HEK293 (cell line): ENCODE measurements at regions not wholly inside any gene's neighbourhood (a gene's known extent, or its start where the extent isn't known, plus 50 kb on each side); places are given as distances from the start of the nearest gene placed in this dataset.

Source experiments
- CTCF ChIA-PET: fragments of 350-600 bp; formaldehyde crosslinking; extraction: SDS; loops from one replicate; lab custom pipeline; 2021; ENCODE audit warnings: antibody characterized with exemption; lab: Yijun Ruan, JAX
- POLR2A ChIA-PET: fragments of 300-600 bp; formaldehyde crosslinking; extraction: SDS; loops from one replicate; lab custom pipeline; 2020; ENCODE audit warnings: antibody characterized with exemption, inconsistent platforms; lab: Yijun Ruan, JAX
- H3K27ac ChIP-seq: fragments of 200-500 bp; sonication (Bioruptor generic); 2 replicates; pipeline ENCODE4 v1.5.1; 2014; ENCODE audit warnings: low read depth, low read length, control low read depth, inconsistent platforms; ENCODE audit errors: extremely low read depth
- H3K36me3 ChIP-seq, 2 experiments: fragments of 200-500 bp in 1 of 2; sonication (Bioruptor generic) in 1 of 2; 1 replicate in 1 of 2; 2 replicates in 1 of 2; pipeline ENCODE4 v1.5.1; 2014 to 2017; ENCODE audit warnings: inconsistent platforms in 2 of 2, low read length in 2 of 2; ENCODE audit not compliant: control insufficient read depth in 2 of 2, insufficient read depth in 1 of 2
- H3K4me1 ChIP-seq: fragments of 200-500 bp; sonication (Bioruptor generic); 2 replicates; pipeline ENCODE4 v1.5.1; 2014; ENCODE audit warnings: mild to moderate bottlenecking, low read length, inconsistent platforms; ENCODE audit not compliant: control insufficient read depth, insufficient read depth
- H3K4me3 ChIP-seq: 2 replicates; pipeline ENCODE4 v1.5.1; 2011; ENCODE audit warnings: low read depth, mild to moderate bottlenecking, control low read depth, low read length, moderate library complexity
- H3K9me3 ChIP-seq: fragments of 200-500 bp; sonication (Bioruptor generic); 2 replicates; pipeline ENCODE4 v1.5.1; 2014; ENCODE audit warnings: low read depth, low read length, inconsistent platforms; ENCODE audit not compliant: control insufficient read depth, insufficient read depth
- KLF9 ChIP-seq: fragments of 450-650 bp; formaldehyde crosslinking; IDR thresholded peaks from 2 replicates; pipeline ENCODE4 v1.5.1; 2016; ENCODE audit warnings: missing biosample characterization, missing genetic modification characterization, low read depth
- SP7 ChIP-seq: fragments of 450-650 bp; formaldehyde crosslinking; IDR thresholded peaks from 2 replicates; pipeline ENCODE4 v1.5.1; 2016; ENCODE audit warnings: missing biosample characterization, missing genetic modification characterization
- ZBTB17 ChIP-seq: fragments of 450-650 bp; formaldehyde crosslinking; IDR thresholded peaks from 2 replicates; pipeline ENCODE4 v1.5.1; 2016; ENCODE audit warnings: missing biosample characterization, missing genetic modification characterization
- ZFP69B ChIP-seq: fragments of 450-650 bp; formaldehyde crosslinking; IDR thresholded peaks from 2 replicates; pipeline ENCODE4 v1.5.1; 2016; ENCODE audit warnings: missing biosample characterization, missing genetic modification characterization
- ZNF138 ChIP-seq: fragments of 450-650 bp; formaldehyde crosslinking; IDR thresholded peaks from 2 replicates; pipeline ENCODE4 v1.5.1; 2016; ENCODE audit warnings: missing biosample characterization, missing genetic modification characterization, borderline replicate concordance
- ZNF155 ChIP-seq: fragments of 450-650 bp; formaldehyde crosslinking; IDR thresholded peaks from 2 replicates; pipeline ENCODE4 v1.5.1; 2016; ENCODE audit warnings: missing biosample characterization, missing genetic modification characterization
- ZNF2 ChIP-seq: fragments of 450-650 bp; formaldehyde crosslinking; IDR thresholded peaks from 2 replicates; pipeline ENCODE4 v1.5.1; 2016; ENCODE audit warnings: missing biosample characterization, missing genetic modification characterization
- ZNF214 ChIP-seq: fragments of 450-650 bp; formaldehyde crosslinking; IDR thresholded peaks from 2 replicates; pipeline ENCODE4 v1.5.1; 2017; ENCODE audit warnings: missing biosample characterization, mild to moderate bottlenecking, missing genetic modification characterization, borderline replicate concordance
- ZNF24 ChIP-seq: fragments of 450-650 bp; formaldehyde crosslinking; IDR thresholded peaks from 2 replicates; pipeline ENCODE4 v1.5.1; 2016; ENCODE audit warnings: missing biosample characterization, missing genetic modification characterization
- ZNF26 ChIP-seq: fragments of 450-650 bp; formaldehyde crosslinking; IDR thresholded peaks from 2 replicates; pipeline ENCODE4 v1.5.1; 2016; ENCODE audit warnings: missing biosample characterization, missing genetic modification characterization
- ZNF280C ChIP-seq: fragments of 450-650 bp; formaldehyde crosslinking; IDR thresholded peaks from 2 replicates; pipeline ENCODE4 v1.5.1; 2016; ENCODE audit warnings: missing biosample characterization, missing genetic modification characterization
- ZNF391 ChIP-seq: fragments of 450-650 bp; formaldehyde crosslinking; IDR thresholded peaks from 2 replicates; pipeline ENCODE4 v1.5.1; 2016; ENCODE audit warnings: low read depth, missing biosample characterization, missing genetic modification characterization, borderline replicate concordance
- ZNF404 ChIP-seq: fragments of 450-650 bp; formaldehyde crosslinking; IDR thresholded peaks from 2 replicates; pipeline ENCODE4 v1.5.1; 2017; ENCODE audit warnings: missing biosample characterization, missing genetic modification characterization
- ZNF473 ChIP-seq: fragments of 450-650 bp; formaldehyde crosslinking; IDR thresholded peaks from 2 replicates; pipeline ENCODE4 v1.5.1; 2017; ENCODE audit warnings: missing biosample characterization, missing genetic modification characterization
- ZNF48 ChIP-seq: fragments of 450-650 bp; formaldehyde crosslinking; IDR thresholded peaks from 2 replicates; pipeline ENCODE4 v1.5.1; 2016; ENCODE audit warnings: missing biosample characterization, missing genetic modification characterization
- ZNF624 ChIP-seq: fragments of 450-650 bp; formaldehyde crosslinking; IDR thresholded peaks from 2 replicates; pipeline ENCODE4 v1.5.1; 2017; ENCODE audit warnings: missing biosample characterization, missing genetic modification characterization
- ZNF639 ChIP-seq: fragments of 450-650 bp; formaldehyde crosslinking; IDR thresholded peaks from 2 replicates; pipeline ENCODE4 v1.5.1; 2016; ENCODE audit warnings: missing biosample characterization, missing genetic modification characterization
- ZNF645 ChIP-seq: fragments of 450-650 bp; formaldehyde crosslinking; IDR thresholded peaks from 2 replicates; pipeline ENCODE4; 2016; ENCODE audit warnings: missing biosample characterization, missing genetic modification characterization
- ZNF830 ChIP-seq: fragments of 450-650 bp; IDR thresholded peaks from 2 replicates; pipeline ENCODE4 v1.5.0; 2018; ENCODE audit warnings: missing biosample characterization, missing genetic modification characterization, low read depth, mild to moderate bottlenecking, moderate library complexity

- no peak for TF ChIP-seq ZNF391 (tag by site-specific recombination)
- TF ChIP-seq ZBTB17 (tag by site-specific recombination) = no peak
- TF ChIP-seq ZNF26 = no peak
- no peak for TF ChIP-seq ZNF280C (tag by site-specific recombination)
These were observed 372.7 kb upstream of the IRX1 start (continued) for GRCh38 chr5:3222924-3223323.

GRCh38 chr5:3221432-3221831 lies 374.2 kb upstream of the IRX1 start:
- H3K9me3 ChIP-seq = no peaks in the 10 kb centered on the region
- CTCF ChIA-PET = no interaction called here

GRCh38 chr5:3220638-3221288 lies 374.9 kb upstream of the IRX1 start:
- TF ChIP-seq ZNF404 (tag by site-specific recombination) (no peak), ZNF2 (no peak), ZFP69B (tag by site-specific recombination) (no peak)
- CTCF ChIA-PET = no interaction called here
- Histone ChIP-seq H3K27ac (no peak overlapping the region), H3K4me3 (no peak overlapping the region), H3K9me3 (no peaks in the 10 kb centered on the region), H3K36me3 (no peaks in the 10 kb centered on the region), H3K4me1 (no peaks in the 10 kb centered on the region)
- POLR2A ChIA-PET = no interaction called here

More at GRCh38 chr5:3221432-3221831, 374.2 kb upstream of the IRX1 start:
- H3K4me3 ChIP-seq = no peak overlapping the region
- H3K4me1 ChIP-seq = no peaks in the 10 kb centered on the region
- H3K27ac ChIP-seq = no peak overlapping the region
- no peaks in the 10 kb centered on the region for H3K36me3 ChIP-seq
- POLR2A ChIA-PET = no interaction called here
- no peak for TF ChIP-seq ZNF624
- TF ChIP-seq KLF9 (tag by site-specific recombination) = no peak
- no peak for TF ChIP-seq SP7
- no peak for TF ChIP-seq ZNF155 (tag by site-specific recombination)
- no peak for TF ChIP-seq ZNF48
- TF ChIP-seq ZNF214 (tag by site-specific recombination) = no peak
- TF ChIP-seq ZNF473 (tag by site-specific recombination) = no peak
- no peak for TF ChIP-seq ZBTB17 (tag by site-specific recombination)
- TF ChIP-seq ZNF639 (tag by site-specific recombination) = no peak
- no peak for TF ChIP-seq ZNF830 (tag by site-specific recombination)
- TF ChIP-seq ZNF138 (tag by site-specific recombination) = no peak
- no peak for TF ChIP-seq ZNF24
- no peak for TF ChIP-seq ZNF645 (tag by site-specific recombination)
